Common myeloid progenitor, CD34-positive (primary cell): ENCODE measurements at regions not wholly inside any gene's neighbourhood (a gene's known extent, or its start where the extent isn't known, plus 50 kb on each side); places are given as distances from the start of the nearest gene placed in this dataset.
"Not testable (repeated sequence)": the region's sequence is repeated elsewhere in the genome, so short reads cannot be mapped to it uniquely, and the experiment has no call there.

Source experiments
- CTCF ChIA-PET: fragments of 350-600 bp; sonication (Branson Sonifier 250); formaldehyde crosslinking; loops from one replicate; lab custom pipeline; 2021; ENCODE audit warnings: antibody characterized with exemption; lab: Charles Lee
- POLR2A ChIA-PET: fragments of 350-600 bp; sonication (Branson Sonifier 250); formaldehyde crosslinking; loops from one replicate; lab custom pipeline; 2021; ENCODE audit warnings: antibody characterized with exemption; lab: Charles Lee
- DNase-seq, 3 donors: peaks; one replicate each; pipeline versions ENCODE4 v3.0.0 to v3.0.0-alpha.2; 2013
- H3K27ac ChIP-seq, 2 experiments: 1 replicate in 1 of 2; 2 replicates in 1 of 2; pipeline ENCODE4 v1.7.0; 2013; ENCODE audit warnings: inconsistent platforms in 2 of 2, low read length in 2 of 2, mild to moderate bottlenecking in 2 of 2, low read depth in 1 of 2, moderate library complexity in 1 of 2; ENCODE audit not compliant: severe bottlenecking in 2 of 2, insufficient read depth in 1 of 2, poor library complexity in 1 of 2
- H3K27me3 ChIP-seq, 5 experiments: replicated peaks in 2 of 5; 1 replicate in 3 of 5; 2 replicates in 2 of 5; pipeline versions ENCODE4 v1.6.1 to v1.7.0; 2013; ENCODE audit warnings: low read length in 4 of 5, mild to moderate bottlenecking in 2 of 5, moderate library complexity in 2 of 5, inconsistent platforms in 1 of 5; ENCODE audit not compliant: insufficient read depth in 5 of 5, control insufficient read depth in 4 of 5
- H3K36me3 ChIP-seq, 4 experiments: 1 replicate in 2 of 4; 2 replicates in 2 of 4; pipeline versions ENCODE4 v1.6.1 to v1.7.0; 2013; ENCODE audit warnings: low read length in 3 of 4, control low read depth in 1 of 4, mild to moderate bottlenecking in 1 of 4; ENCODE audit not compliant: control insufficient read depth in 4 of 4, insufficient read depth in 4 of 4
- H3K4me1 ChIP-seq, 4 experiments: 1 replicate in 3 of 4; 2 replicates in 1 of 4; pipeline versions ENCODE4 v1.6.1 to v1.7.1; 2013; ENCODE audit warnings: low read length in 3 of 4, mild to moderate bottlenecking in 3 of 4, control low read depth in 1 of 4, inconsistent platforms in 1 of 4, moderate library complexity in 1 of 4; ENCODE audit not compliant: control insufficient read depth in 4 of 4, insufficient read depth in 4 of 4; ENCODE audit errors: control extremely low read depth in 1 of 4
- H3K4me3 ChIP-seq, 7 experiments: 1 replicate in 4 of 7; 2 replicates in 3 of 7; pipeline versions ENCODE4 v1.5.1 to v1.7.0; 2013; ENCODE audit warnings: mild to moderate bottlenecking in 7 of 7, low read length in 6 of 7, moderate library complexity in 6 of 7, inconsistent platforms in 2 of 7, low read depth in 2 of 7, control low read depth in 1 of 7; ENCODE audit not compliant: insufficient read depth in 4 of 7, control insufficient read depth in 1 of 7; ENCODE audit errors: extremely low read depth in 1 of 7
- H3K9me3 ChIP-seq, 5 experiments: 1 replicate in 4 of 5; 2 replicates in 1 of 5; pipeline versions ENCODE4 v1.6.1 to v1.7.1; 2013; ENCODE audit warnings: low read length in 4 of 5, mild to moderate bottlenecking in 2 of 5, inconsistent platforms in 1 of 5, low read depth in 1 of 5, moderate library complexity in 1 of 5; ENCODE audit not compliant: control insufficient read depth in 4 of 5, insufficient read depth in 2 of 5; ENCODE audit errors: control extremely low read depth in 1 of 5
- WGBS: methylation state at CpG from one replicate; pipeline ENCODE4 v1.1.5; 2013; ENCODE audit not compliant: insufficient coverage; 5-methylcytosine and 5-hydroxymethylcytosine counted together

GRCh38 chr4:103400405-103400804 lies 202.3 kb upstream of the CENPE start:
- ChIA-PET POLR2A (no interaction called here), CTCF (no interaction called here)
- no peaks in the 10 kb centered on the region for H3K36me3 ChIP-seq
- no peaks in the 10 kb centered on the region for H3K4me1 ChIP-seq
- DNase-seq = no peak
- no peaks in the 10 kb centered on the region for H3K27me3 ChIP-seq
- no peak overlapping the region for H3K4me3 ChIP-seq
- H3K9me3 ChIP-seq = no peaks in the 10 kb centered on the region
- no peak overlapping the region for H3K27ac ChIP-seq
- no CpG with 5 or more reads among the region's 1 CpG for WGBS

GRCh38 chr4:103397541-103397940 lies 199.4 kb upstream of the CENPE start:
- Histone ChIP-seq H3K4me3 (no peak overlapping the region), H3K9me3 (no peaks in the 10 kb centered on the region), H3K27ac (no peak overlapping the region), H3K4me1 (no peaks in the 10 kb centered on the region), H3K27me3 (no peaks in the 10 kb centered on the region), H3K36me3 (no peaks in the 10 kb centered on the region)
- ChIA-PET POLR2A (no interaction called here), CTCF (no interaction called here)
- no CpG with 5 or more reads among the region's 1 CpG for WGBS
- DNase-seq = no peak

- H3K27me3 ChIP-seq, H3K27ac ChIP-seq, H3K9me3 ChIP-seq, DNase-seq, H3K36me3 ChIP-seq, H3K4me1 ChIP-seq, H3K4me3 ChIP-seq, CTCF ChIA-PET: not testable (repeated sequence)
- POLR2A ChIA-PET = interaction anchor here (0.7 kb wide), 1 partner anchor 503 kb away, joined by 8 read pairs; no protein-coding TSS in a partner anchor
- WGBS = no CpG with 5 or more reads among the region's 1 CpG
Observed at GRCh38 chr4:103387508-103388011, 189.4 kb upstream of the CENPE start.

- H3K27me3 ChIP-seq, POLR2A ChIA-PET, H3K27ac ChIP-seq, H3K9me3 ChIP-seq, DNase-seq, H3K4me3 ChIP-seq, H3K36me3 ChIP-seq, H3K4me1 ChIP-seq, CTCF ChIA-PET: not testable (repeated sequence)
- WGBS = 83% methylated on average over 2 of the region's 2 CpGs
Observed at GRCh38 chr4:103385565-103385964, 187.4 kb upstream of the CENPE start.

GRCh38 chr4:103375278-103375677 lies 177.1 kb upstream of the CENPE start:
- DNase-seq = no peak

GRCh38 chr4:103374758-103375157 lies 176.6 kb upstream of the CENPE start:
- ChIA-PET CTCF (no interaction called here), POLR2A (no interaction called here)

More at GRCh38 chr4:103375278-103375677, 177.1 kb upstream of the CENPE start:
- H3K9me3 ChIP-seq = peaks cover 0 to 6% (median 0%) of the 10 kb centered on the region in 5 experiments
- 100% methylated on average over 4 of the region's 4 CpGs for WGBS
- no peaks in the 10 kb centered on the region for H3K4me1 ChIP-seq
- H3K27me3 ChIP-seq = no peaks in the 10 kb centered on the region
- no peaks in the 10 kb centered on the region for H3K36me3 ChIP-seq
- H3K4me3 ChIP-seq = no peak overlapping the region
- ChIA-PET CTCF (no interaction called here), POLR2A (no interaction called here)
- no peak overlapping the region for H3K27ac ChIP-seq

GRCh38 chr4:103374306-103374705 lies 176.2 kb upstream of the CENPE start:
- CTCF ChIA-PET = no interaction called here
- POLR2A ChIA-PET = no interaction called here

More at GRCh38 chr4:103374758-103375157, 176.6 kb upstream of the CENPE start:
- Histone ChIP-seq H3K4me1 (no peaks in the 10 kb centered on the region), H3K4me3 (no peak overlapping the region), H3K27me3 (no peaks in the 10 kb centered on the region), H3K27ac (no peak overlapping the region), H3K9me3 (peaks cover 0 to 3% (median 0%) of the 10 kb centered on the region in 5 experiments), H3K36me3 (no peaks in the 10 kb centered on the region)
- WGBS = 50% methylated on average over 1 of the region's 2 CpGs
- DNase-seq = no peak

More at GRCh38 chr4:103374306-103374705, 176.2 kb upstream of the CENPE start:
- Histone ChIP-seq H3K4me3 (no peak overlapping the region), H3K27me3 (no peaks in the 10 kb centered on the region), H3K27ac (no peak overlapping the region), H3K9me3 (no peaks in the 10 kb centered on the region), H3K4me1 (no peaks in the 10 kb centered on the region), H3K36me3 (no peaks in the 10 kb centered on the region)
- WGBS = 88% methylated on average over 1 of the region's 1 CpG
- DNase-seq = no peak
